Central memory CD4-positive, alpha-beta T cell (primary cell): ENCODE measurements at regions not wholly inside any gene's neighbourhood (a gene's known extent, or its start where the extent isn't known, plus 50 kb on each side); places are given as distances from the start of the nearest gene placed in this dataset.

Experiments used
- DNase-seq: peaks from one replicate; pipeline ENCODE4 v3.0.0; 2022

DNA sequence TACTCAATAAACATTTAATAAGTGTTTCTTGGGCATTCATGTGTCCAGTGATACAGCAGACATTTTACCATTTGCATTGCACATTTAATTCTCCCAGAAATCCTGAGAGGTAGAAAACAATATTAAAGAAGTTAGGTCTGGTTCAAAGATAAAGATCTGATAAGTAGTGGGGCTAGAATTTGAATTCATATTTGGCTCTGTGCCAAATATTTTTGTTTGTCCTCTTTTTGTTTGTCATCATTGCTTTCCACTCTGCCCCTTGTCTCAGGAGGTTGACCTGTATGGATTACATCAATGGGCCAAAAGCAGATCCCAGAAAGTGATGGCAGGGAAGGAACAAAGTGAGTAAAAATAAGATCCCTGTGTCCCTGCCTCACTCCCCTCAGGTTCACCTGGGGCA, 441.9 kb upstream of the PKDCC start:
- DNase-seq = no peak

DNA sequence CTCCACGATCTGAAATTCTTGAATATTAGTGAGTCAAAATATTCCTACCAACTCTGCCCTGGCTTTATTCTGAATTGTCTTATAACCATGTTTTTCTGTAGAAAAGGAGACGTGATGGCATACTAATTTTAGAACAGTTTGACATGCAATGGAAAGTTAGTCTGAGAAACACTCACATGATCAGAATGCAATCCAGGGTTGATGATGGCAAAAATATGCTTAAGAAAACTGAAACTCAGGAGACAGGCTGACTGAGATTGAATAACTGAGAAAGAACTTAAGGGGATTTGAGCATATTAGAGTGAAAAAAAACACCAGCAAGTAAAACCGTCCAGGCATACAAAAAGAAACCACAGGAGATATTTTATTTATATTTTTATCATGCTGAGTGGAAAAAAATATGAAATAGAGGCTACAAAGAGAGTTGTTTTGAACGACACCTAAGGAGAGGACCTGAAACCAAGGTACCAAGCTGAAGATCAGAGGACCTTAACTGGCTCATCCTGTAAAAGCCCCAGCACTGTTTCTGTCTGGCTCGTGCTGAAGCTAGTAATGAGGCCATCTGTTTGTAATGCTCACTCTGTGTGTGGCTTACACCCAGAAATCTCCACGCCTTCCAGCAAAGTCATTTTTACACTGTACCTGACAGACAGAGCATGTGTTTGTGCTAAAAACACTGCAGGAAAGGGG, 437.2 kb upstream of the PKDCC start:
- DNase-seq = no peak

DNA sequence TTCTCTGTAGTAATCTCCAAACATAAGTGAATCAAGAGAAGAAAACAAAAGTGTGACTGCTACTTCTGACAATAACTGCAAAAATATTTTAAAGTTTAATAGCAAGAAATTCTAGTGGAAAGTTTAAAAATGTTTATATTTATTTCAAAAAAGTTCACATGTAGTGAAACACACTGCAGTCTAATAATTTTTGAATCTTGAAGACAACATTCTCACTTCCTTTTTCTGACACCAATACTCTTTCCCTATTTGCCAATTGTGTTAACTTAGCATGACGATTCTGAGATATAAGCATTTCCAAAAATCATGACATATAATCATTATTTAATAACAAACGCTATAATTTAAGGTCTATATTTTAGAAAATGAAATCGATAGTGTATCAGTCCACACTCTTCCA, 429.1 kb upstream of the PKDCC start:
- no peak for DNase-seq

DNA sequence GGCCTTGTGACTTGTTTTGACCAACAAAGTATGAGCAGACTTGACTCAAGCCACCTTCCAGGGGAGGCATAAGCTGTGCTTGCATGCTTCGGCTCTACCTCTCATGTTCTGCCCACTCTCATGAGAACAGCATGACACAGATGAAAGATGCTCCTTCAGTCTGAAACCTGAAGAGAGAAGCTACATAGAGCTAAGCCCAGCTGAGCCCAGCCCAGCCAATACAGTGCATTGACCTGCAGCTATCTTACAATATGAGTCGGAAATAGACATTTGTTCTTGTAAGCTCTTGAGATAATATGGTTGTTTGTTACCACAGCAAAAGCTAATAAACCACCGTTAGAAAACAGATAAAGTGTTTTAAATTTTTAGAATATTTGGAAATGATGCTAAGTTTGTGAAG, 426.7 kb upstream of the PKDCC start:
- DNase-seq = no peak

DNA sequence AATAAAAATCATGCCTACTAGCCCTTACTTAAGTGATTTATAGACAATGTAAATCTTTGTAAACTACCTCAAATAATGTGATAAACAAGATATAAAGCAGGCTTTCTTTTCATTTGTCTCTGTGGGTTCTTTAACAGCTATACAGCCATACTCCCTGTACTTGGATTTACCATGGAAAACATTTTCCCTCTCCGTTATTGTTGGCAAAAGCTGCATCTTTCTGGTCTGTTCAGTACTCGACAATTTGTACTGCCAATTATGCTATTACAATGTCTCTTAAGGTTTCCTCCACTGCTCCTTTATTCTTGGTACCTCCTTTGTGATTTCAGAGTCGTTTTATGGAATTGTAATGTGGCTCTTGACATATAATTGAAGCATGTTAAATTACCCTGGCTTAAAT, 426.3 kb upstream of the PKDCC start:
- DNase-seq = no peak

DNA sequence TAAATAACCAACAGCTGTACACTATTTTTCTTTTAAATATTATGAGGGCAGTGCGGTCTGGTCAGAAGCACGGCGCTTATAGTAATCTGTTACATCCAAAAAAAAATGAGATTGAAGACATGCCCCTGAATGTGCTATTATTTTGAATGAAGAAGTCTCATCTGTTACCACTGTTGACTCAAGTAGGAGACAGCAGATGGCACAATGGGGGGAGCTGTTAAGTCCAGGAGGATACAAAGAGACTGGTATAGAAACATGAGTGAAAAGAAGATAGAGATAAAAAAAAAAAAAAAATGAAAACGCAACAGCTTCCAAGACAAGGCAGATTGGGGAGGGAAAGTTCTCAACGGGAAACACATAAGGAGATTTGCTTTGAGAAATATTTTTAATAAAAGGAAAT, 425.5 kb upstream of the PKDCC start:
- no peak for DNase-seq

DNA sequence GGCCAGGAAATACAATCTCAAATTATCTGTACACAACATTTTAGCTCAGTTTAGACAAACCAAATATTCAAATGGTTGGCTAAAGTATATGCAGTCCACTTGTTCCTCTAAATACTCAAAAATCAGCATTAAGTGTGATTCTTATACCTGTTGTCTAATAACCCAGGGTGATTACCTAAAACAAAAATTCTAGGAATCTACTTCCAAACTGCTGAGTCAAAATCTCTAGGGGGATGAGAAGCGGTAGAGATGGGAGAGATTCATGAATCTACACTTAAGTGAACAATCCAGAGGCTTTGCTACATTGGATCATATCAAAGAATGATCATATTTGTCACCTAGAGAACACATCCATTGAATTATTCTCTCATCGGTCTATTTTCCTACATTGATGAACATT, 420.9 kb upstream of the PKDCC start:
- no peak for DNase-seq

DNA sequence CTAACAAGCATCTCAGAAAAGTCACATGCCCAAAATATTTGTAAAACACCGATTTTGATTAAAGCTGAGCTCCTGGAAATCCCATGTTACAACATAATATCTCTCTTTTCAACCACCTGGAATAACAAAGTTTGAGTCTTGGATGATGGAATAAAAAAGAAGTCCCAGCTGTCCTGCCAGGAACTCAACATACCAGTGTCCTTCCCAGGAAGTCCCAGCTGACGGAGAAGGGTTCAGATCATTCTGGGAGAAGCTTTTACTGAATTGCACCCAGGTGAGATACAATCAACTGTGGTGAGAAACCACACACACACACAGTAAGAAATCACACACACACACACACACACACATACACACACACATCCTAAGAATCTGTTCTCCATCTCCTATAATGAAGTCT, 413.1 kb upstream of the PKDCC start:
- DNase-seq = no peak

DNA sequence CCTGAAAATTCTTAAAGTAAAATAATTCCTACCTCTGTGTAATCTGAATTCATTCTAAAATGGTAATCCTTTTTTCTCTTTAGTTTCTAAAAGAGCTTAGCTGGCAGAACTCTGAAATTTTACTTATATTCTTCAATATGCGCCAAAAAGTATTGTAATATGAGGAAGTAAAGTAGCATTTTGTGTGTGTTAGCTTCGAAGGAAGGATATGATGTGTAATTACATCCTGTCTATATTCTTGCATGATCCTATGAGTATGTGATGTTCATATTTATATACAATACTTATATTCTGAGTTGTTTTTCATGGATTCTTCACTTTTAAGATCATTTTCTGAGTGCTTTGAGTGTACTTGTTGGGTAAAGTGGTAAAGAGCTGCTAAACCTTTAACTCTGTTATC, 402.9 kb upstream of the PKDCC start:
- DNase-seq = no peak

DNA sequence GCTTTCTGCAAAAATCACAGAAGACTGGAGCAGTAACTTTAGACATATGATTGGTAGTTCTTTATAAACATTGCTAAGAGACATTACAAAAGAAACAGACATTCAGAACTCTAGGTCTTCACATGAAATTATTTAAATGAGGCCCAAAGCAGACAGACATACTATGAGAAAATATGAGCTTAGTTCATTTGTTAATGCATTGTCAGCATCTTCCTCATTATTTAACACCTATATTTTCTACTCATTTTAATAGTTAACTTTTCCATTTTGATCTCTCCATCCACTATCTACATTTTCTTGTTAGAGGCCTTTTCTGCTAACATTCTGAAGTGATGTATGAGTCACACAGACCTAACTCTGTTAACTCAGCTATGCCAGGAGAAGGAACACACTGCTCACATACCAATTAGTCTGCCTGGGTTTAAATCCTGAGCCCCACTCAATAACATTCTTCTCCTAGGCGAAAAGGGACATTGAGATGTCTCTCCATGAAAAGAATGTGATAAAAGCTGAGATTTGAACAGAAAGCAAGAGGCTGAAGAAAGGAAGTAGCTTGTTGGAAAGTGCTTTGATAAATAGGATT, 400.3 kb upstream of the PKDCC start:
- no peak for DNase-seq

DNA sequence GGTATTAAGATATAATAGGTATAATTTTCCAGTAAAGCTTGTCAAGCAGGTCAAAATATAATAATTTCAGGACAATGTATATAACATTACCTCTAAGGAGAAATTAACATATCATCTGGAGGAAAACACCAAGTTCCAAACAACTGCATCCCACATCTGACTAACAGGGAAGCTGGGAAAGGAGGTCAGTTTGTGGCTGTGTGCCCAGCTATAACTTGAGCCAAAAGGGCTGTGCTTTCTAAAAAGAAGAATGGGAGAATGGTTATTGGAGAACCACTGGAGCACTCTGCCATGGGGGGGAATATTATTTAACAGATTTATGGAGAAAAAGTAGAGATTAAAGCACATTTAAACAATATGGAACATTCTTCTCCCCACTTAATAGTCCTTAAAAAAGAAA, 390.6 kb upstream of the PKDCC start:
- DNase-seq = no peak

DNA sequence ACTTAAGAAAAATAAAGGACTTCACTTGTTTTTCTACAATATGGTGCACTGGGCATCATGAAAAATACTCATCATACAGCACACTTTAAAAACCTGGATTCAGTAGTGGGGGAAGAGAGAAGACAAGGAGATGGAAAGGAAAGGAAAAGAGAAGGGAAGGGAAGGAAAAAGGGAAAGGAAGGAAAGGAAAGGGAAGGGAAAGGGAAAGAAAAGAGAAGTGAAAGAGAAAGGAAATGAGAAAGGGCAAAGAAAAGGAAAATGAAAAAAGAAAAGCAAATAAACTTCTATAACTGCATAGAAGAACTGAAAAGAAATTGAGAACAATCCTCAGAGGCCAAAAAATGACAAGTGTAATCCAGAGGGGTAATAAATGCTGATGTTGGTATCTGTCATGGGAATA, 388.1 kb upstream of the PKDCC start:
- DNase-seq = no peak

DNA sequence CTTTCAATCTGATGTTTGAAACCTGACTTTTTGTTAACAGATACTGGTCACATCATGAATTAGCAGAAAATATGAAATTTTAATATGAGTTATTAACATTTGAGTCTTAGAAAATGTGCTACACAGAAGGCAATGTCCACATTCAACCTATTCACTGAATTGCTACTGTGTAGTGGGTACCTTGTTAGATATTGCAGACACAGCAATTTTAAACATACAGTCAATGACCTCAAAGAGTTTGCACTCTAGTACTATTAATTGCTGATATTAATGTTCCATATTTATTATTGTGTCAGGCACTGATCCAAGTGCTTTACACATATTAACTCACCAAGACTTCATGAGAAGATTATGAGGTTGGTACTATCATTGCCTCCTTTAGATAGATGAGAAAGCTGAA, 385.4 kb upstream of the PKDCC start:
- no peak for DNase-seq

DNA sequence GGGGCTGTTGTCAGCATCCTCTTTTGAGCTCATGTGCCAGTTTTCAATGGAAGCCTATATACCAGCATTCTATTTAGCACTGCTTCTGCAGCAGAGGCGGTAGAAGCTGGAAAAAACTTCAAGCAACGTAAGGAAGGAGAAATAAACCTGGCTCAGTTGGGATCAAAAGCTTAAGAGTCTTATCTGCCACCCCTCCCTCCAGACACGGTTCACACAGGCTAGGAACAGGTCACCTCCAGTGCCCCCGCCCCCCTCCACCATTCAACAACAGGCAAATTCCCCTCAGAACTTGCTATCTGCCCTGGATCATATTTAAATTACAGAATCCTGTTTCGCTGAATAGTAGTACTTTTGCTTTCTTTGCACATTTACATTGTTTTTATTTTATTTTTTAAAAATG, 384.8 kb upstream of the PKDCC start:
- DNase-seq = no peak

DNA sequence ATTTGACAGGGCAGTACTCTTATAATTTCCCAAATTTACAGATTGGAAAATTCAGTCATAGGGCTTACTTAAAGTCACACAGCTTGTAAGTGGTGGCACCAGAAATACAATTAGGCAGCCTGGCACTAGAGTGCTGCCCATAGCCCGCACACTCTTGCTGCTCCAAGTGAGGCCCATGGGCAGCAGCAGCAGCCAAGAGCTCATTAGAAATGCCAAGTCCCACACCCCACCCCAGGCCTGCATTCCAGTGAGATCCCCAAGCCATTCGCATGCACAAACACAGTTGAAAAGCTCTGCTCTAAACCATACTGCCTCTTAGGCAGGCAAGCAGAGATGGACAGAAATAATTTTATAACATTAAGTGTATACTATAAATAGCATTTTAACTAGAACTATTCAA, 379.3 kb upstream of the PKDCC start:
- DNase-seq = no peak

DNA sequence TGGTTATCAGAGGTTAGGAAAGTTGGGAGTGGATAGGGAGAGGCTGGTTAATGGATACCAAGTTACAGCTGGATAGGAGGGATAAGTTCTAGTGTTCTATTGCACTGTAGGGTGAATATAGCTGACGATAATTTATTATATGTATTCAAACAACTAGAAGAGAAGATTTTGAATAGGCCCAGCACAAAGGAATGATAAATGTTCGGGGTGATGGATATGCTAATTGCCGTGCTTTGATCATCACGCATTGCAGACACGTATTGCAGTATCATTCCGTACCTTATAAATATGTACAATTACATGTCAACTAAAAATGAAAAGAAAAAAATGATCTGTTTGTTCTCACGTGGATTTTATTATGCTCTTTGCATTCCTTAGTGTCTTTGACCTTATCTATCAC, 369.2 kb upstream of the PKDCC start:
- no peak for DNase-seq

DNA sequence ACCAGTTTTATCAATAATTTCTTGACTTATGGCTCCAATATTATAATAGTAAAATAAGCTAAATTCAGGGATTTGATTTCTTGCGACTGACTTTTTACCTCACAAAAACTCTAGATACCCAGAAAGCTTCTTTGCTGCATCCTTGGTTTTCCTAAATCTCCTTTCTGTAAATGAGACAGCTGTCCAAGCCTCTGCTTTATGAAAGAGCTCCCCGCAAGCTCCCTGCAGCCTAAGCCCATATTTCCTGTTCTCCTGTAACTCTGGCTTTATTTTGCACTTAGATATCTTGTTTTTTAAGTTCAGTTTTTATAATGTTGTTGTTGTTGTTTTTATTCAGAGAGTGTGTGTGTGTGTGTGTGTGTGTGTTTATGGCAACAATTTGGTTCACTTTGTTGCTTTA, 361.7 kb upstream of the PKDCC start:
- no peak for DNase-seq

DNA sequence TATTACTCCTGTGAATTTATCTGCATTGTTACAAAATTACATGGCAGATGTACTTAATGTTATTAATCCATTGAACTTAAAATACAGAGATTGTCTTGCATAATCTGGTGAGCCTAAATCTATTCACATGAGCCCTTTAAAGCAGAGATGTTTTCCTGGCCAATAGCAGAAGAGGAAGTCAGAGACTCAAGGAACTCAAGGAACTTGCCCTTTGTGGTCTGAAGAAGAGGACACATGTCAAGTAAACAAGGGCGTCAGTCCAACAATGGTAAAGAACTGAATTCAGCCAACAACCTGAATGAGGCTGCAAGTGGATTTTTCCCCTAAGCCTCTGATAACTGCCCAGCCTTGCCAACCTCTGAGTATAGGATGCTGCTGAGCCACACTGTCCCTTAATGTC, 356.3 kb upstream of the PKDCC start:
- no peak for DNase-seq

DNA sequence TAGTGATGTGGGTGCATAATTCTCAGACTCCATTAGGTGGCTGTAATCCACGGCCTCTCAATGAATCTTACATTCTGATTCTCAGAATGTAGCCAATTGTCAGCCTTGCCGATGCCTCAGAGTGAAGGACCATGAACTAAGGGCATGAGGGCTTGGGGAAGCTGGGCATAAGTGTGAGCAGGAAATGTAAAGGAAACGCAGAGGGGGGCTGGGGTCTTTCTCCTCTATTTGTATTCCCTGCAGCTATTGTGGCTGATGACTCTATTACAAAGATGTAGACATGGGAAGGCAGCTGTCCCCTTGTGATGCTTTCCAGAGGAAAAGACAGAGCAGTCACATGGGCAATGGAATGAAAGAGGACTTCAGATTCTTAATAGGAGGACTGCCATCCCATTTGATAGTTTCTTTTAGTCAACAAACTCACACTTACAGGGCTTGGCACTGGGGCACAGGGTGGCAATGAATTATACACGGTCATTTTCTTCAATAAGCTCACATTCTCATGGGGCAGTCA, 353.2 kb upstream of the PKDCC start:
- no peak for DNase-seq

DNA sequence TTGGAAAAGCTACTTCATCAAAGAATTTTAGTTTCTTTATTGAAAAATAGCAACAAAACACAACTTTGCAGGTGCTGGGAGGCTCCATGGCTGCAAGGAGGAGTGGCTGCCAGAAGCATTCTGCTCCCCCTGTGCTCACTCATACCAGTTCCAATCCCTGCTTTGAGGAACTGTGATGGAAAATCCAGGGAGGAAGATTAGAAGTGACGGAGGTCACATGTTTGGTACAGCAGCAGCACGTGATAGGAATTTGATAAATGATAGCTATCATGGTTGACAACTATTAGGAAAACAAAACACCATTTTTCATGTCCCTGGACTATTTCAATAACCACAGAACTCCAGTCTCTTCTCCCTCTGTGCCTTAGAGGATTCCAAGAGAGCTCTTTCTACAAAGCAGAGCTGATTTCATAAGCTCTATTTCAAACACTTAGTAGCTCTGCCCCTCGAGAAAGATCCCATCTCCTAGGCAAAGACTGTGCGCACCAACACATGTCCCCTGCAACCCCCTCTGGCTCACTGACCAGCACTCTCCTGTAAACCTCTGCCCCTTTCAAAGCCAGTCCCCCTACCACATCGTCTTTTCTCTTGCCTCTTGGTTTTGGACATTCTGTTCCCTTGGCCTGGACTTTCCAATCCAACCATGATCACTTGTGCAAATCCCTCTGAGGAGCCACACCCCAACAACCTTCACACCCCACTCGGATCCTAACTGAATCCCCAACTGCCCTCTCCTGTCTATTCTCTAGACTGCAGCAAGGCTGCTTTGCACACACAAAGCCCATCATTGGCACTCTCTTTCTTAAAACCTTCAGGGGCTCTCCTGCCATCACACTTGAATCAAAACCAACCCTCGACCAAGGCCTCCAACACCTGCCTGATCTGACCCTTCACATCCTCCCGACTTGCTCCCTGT, 352.4 kb upstream of the PKDCC start:
- DNase-seq = no peak

DNA sequence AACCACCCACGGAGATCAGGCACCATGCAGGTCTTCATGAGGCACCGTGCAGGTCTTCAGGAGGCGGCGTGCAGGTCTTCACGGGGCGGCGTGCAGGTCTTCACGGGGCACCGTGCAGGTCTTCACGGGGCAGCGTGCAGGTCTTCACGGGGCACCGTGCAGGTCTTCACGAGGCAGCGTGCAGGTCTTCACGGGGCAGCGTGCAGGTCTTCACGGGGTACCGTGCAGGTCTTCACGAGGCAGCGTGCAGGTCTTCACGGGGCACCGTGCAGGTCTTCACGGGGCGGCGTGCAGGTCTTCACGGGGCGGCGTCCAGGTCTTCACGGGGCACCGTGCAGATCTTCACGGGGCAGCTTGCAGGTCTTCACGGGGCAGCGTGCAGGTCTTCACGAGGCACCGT, 350.4 kb upstream of the PKDCC start:
- DNase-seq = no peak

DNA sequence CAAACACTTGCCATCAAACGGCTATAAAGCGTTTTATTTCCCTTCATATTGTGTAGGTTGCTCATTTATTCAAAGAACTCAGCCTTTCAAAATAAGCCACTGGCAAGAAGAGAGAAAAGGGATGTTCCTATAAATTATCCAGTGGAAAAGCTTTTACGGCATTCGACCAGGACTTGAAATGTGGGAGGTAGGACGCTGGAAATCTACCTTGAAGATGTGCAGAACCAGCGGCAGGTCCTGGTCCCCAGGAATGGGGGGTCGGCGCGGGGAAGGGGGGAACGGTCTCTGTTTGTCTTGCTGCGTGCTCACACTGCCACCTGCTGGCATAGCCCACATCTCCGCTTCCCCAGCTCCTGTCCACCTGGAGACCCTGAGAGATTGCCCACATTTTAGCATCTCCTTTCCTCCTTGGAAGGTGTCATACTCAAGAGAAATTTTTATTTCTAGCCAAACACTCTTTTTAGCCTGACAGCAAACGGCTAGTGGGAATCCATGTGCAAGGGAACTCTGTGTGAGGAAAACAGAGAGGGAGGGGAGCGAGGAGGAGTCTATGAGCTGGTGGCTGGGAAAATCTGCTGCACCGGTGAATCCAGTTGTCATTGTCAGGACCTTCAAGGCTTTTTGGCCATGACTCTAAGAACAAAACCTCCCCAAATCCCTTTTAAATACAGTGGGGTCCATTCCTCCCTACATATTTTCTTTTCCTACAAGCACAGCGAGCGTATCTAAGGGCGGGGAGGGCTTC, 349.0 kb upstream of the PKDCC start:
- DNase-seq = no peak

DNA sequence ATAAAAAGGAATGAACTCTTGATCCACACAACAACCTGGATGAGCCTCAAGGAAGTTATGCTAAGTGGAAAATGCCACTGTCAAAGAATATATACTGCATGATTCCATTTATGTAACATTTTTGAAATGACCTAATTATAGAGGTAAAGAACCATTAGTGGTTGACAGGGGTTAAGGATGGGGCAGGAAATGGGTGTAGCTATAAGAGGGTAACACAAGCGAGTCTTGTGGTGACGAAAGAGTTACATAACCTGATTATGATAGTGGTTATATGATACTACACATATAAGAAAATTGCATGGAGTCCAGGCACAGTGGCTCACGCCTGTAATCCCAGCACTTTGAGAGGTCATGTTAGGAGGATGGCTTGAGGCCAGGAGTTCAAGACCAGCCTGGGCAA, 346.6 kb upstream of the PKDCC start:
- no peak for DNase-seq
